Activated effector memory CD4-positive, alpha-beta T cell treated with Interleukin-2 at 50 U/mL for 16 hours (primary cell): ENCODE measurements at regions not wholly inside any gene's neighbourhood (a gene's known extent, or its start where the extent isn't known, plus 50 kb on each side); places are given as distances from the start of the nearest gene placed in this dataset.
"Not testable (repeated sequence)": the region's sequence is repeated elsewhere in the genome, so short reads cannot be mapped to it uniquely, and the experiment has no call there.

Source experiments
- DNase-seq: peaks from one replicate; pipeline ENCODE4 v3.0.0-alpha.2; 2020

DNA sequence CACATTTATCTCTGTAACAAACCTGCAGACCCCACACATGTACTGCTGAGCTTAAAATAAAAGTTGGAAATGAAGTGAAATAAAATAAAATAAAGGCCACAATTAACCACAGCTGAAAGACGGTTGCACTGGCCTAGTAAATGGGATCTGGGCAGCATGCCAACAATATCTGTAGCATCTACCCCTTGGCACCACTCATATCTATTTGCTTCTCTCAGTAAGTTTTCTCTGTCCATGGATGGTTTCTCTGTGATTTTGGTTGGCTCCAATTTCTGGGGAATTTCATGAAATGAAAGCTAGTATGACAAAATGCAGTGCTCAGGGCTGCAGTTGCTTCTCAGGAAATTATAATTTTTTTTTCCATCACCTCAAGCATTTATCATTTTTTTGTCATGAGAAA is 172.0 kb upstream of the IL15 start:
- no peak for DNase-seq

- DNase-seq = no peak
Observed at GRCh38 chr4:141465171-141465570, 171.2 kb upstream of the IL15 start.

DNA sequence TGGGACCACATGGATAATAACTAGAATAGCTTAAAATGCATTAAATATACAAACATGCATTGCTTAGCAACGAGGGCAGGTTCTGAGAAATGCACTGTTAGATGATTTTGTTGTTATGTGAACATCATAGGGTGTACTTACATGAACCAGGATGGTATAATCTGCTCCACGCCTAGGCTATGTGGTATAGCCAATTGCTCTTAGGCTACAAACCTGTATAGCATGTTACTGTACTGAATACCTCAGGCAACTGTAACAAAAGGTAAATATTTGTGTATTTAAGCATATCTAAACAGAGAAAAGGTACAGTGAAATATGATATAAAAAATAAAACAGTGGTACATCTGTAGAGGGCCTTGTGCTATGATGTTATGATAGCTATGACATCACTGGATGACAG is 169.2 kb upstream of the IL15 start:
- DNase-seq = no peak

GRCh38 chr4:141469392-141469791 is 167.0 kb upstream of the IL15 start:
- DNase-seq = no peak

GRCh38 chr4:141473026-141473540 is 163.3 kb upstream of the IL15 start:
- no peak for DNase-seq

GRCh38 chr4:141473952-141474351 is 162.4 kb upstream of the IL15 start:
- no peak for DNase-seq

GRCh38 chr4:141480950-141481349 is 155.4 kb upstream of the IL15 start:
- no peak for DNase-seq

DNA sequence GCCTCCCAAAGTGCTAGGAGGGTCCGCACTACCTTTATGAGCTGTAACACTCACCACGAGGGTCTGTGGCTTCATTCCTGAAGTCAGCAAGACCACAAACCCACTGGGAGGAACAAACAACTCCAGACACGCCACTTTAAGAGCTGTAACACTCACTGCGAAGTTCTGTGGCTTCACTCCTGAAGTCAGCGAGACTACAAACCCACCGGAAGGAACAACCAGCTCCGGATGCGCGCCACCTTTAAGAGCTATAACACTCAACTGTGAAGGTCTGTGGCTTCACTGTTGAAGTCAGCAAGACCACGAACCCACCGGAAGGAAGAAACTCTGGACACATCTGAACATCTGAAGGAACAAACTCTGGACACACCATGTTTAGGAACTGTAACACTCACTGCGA is 152.1 kb upstream of the IL15 start:
- DNase-seq = not testable (repeated sequence)

GRCh38 chr4:141486375-141486997 is 149.9 kb upstream of the IL15 start:
- DNase-seq = no peak

- no peak for DNase-seq
Observed at GRCh38 chr4:141497627-141498026, 138.8 kb upstream of the IL15 start.

DNA sequence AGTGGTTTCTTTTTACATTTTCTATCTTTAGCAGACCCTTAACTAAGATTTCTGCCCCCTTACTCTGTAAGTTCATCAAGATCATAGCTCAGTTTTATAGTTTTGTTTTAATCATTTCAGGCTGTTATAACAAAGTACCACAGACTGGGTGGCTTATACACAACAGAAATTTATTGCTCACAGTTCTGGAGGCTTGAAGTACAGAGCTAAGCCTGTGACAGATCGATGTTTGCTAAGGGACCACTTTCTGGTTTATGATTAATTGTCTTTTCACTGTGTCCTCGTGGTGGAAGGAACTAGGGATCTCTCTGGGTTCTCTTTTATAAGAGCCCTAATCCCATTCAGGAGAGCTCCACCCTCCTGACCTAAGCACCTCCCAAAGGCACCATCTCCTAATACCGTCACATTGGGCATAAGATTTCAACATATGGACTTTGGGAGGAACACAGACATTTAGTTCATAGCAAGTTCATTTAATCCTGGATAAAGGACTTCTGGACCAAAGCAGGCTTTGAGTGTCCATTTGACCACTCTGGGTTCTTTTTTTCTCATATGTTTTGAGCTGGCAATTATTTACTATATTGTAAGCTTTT is 137.0 kb upstream of the IL15 start:
- no peak for DNase-seq

GRCh38 chr4:141501395-141501794 is 135.0 kb upstream of the IL15 start:
- DNase-seq = no peak

DNA sequence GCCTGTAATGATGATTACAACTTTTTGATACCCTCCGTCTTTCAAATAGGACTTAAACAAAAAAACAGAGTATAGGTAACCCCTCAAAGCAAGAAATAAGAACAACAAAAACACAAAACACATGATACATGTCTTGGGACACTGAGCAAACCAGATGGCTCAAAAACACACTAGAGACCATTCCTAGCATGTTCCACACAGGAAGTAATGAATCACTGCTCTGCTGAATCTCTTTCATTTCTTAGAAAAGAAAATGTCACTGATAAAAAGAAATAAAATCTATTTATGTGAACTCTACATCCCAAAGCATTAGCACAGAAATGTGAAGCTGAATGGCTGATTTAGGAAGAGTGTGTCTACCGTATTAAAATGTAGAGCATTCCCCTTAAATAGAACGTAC is 134.5 kb upstream of the IL15 start:
- DNase-seq = no peak

DNA sequence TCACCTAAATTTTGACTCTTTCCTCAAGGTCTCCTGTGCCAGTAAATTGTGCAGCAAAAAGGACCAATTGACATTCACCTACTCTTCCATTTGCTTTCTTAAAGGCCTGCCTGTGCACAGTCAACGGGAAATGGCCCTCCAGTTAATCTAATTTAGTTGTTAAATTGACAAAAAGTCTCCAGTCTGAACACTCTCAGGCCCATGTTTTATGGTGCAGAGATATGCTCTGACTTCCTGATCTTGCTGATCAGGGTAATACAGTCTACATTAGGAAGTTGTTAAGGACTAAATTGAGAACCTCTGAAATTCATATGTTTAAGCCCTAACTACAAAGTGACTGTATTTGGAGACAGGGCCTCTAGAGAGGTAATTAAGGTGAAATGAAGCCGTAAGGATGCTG is 133.6 kb upstream of the IL15 start:
- no peak for DNase-seq

- DNase-seq = no peak
Observed at GRCh38 chr4:141503260-141503659, 133.1 kb upstream of the IL15 start.

DNA sequence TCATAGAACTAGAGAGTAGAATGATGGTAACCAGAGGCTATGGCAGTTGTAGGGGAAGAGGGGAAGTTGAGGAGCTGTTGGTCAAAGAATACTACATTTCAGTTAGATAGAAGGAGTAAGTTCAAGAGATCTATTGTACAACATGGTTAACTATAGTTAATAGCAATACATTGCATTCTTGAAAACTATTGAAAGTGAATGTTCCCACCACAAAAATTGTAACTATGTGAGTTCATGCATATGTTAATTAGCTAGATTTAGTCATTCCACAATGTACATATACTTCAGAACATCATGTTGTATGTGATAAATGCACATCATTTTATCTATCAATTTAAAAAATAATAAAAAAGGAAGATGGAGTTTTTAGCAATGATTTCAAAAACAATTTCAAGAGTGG is 125.3 kb upstream of the IL15 start:
- no peak for DNase-seq

- no peak for DNase-seq
Observed at GRCh38 chr4:141513866-141514265, 122.5 kb upstream of the IL15 start.

DNA sequence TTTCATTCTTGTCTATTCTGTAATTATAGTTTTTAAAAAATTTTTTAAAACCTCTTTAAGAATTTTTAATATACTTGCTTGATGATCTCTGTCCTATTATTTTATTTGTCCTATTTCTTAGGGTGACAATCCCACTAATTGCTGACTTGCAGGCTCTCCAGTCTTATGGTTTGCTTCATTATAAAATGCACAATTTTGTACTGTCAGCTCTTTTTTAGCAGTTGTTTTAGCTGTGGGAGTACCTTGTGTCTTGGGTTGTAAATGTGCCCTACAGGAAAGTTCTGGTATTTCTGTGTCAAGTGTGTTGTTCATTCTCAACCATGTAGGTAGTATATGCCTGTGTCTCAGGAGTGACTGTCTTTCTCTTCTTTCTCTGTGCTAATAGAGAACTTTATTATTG is 118.2 kb upstream of the IL15 start:
- DNase-seq = no peak

DNA sequence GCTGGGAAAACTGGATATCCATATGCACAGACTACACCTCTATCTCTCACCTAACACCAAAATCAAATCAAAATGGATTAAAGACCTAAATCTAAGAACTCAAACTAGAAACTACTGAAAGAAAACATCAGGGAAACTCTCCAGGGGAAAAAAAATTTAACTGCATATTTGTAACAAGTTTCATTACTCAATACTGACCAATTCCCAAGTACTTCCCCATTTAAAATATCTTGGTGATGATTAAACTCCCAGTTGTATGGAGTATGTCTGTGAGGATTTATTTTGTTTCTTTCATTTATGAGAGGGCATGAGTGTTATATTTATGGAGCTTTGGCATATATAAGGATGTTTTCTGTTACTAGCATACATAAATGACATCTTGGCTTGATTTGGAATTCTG is 112.3 kb upstream of the IL15 start:
- no peak for DNase-seq

GRCh38 chr4:141524841-141525240 is 111.5 kb upstream of the IL15 start:
- no peak for DNase-seq

DNA sequence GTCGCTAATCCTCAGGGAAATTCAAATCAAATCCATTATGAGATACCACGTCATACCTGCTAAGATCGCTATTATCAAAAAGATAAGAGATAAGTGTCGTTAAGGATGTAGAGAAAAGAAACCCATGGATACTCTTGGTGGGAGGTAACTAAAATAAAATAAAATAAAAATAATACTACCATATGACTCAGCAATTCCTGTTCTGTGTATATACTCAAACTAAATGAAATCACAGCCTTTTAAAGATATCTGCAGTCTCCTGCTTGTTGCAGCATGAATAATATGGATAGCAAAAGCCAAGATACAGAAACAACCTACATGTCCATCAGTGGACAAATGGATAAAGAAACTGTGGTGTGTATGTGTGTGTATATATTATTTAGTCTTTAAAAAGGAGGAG is 105.8 kb upstream of the IL15 start:
- no peak for DNase-seq

DNA sequence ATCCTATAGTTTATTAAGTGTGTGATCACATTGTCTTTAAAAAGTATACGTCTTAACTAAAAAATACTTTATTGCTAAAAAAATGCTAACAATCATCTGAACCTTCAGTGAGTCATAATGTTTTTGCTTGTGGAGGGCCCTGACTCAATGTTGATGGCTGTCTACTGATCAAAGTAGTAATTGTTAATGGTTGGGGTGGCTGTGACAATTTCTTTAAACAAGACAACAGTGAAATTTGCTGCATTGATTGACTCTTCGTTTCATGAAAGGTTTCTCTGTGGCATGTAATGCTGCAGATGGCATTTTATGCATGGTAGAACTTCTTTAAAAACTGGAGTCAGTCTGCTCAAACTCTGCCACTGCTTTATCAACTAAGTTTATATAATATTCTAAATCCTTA is 101.4 kb upstream of the IL15 start:
- no peak for DNase-seq

DNA sequence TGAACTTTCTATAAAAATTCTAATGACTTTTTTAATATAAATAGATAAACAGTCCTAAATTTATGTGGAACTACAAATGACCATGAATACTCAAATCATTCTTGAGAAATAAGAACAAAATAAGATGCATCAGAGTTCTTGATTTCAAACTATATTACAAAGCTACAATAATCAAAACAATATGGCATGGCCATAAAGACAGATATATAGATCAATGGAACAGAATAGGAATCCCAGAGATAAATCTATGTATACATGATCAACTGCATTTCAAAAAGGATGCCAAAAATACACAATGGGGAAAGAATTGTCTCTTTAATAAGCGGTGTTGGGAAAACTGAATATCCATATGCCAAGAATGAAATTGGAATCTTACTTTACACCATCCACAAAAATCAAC is 98.4 kb upstream of the IL15 start:
- no peak for DNase-seq

DNA sequence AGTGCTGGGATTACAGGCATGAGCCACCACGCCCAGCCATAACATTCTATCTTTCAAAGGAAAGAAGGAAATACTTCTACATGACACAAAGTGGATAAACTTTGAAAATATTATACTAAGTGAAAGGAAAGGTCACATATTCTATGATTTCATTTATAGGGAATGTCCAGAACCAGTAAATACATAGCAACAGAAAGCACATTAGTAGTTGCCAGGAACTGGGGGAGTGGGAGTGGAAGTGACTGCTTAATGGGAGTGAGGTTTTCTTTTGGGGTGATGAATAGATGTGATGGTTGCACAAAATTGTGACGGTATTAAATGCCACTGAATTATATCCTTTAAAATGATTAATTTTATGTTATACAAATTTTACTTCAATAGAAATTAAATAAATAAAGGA is 95.7 kb upstream of the IL15 start:
- no peak for DNase-seq

DNA sequence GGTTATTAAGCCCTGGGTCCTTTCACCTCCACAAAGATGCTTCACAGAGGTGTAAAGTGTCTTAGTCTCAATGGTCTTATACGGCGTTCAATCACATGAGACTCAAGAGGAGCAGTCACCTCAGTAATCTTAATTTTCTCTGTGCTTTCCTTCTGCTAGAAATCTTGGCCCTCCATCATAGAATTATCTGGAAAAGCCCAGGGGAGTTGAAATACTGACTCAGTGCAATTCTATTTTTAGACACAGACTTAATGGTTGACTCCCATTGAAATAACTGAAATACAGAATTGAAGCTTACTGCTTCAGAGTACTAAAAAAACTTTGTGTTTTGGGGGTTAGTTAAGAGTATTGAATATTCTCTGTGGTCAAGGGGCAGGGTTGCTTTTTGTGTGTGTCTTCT is 94.5 kb upstream of the IL15 start:
- no peak for DNase-seq
